HG03558 (cell line): ENCODE measurements at regions not wholly inside any gene's neighbourhood (a gene's known extent, or its start where the extent isn't known, plus 50 kb on each side); places are given as distances from the start of the nearest gene placed in this dataset.
A peak's percentile ranks its signal among the peaks of the same experiment; 100 is the strongest.
"Not testable (repeated sequence)": the region's sequence is repeated elsewhere in the genome, so short reads cannot be mapped to it uniquely, and the experiment has no call there.

Experiments used
- ATAC-seq: cut with Tn5 transposase; IDR thresholded peaks from one replicate; pipeline ENCODE4 v1.9.1; 2021; ENCODE audit warnings: moderate number of reproducible peaks; ENCODE audit not compliant: unreplicated experiment; ENCODE audit errors: extremely low read depth

DNA sequence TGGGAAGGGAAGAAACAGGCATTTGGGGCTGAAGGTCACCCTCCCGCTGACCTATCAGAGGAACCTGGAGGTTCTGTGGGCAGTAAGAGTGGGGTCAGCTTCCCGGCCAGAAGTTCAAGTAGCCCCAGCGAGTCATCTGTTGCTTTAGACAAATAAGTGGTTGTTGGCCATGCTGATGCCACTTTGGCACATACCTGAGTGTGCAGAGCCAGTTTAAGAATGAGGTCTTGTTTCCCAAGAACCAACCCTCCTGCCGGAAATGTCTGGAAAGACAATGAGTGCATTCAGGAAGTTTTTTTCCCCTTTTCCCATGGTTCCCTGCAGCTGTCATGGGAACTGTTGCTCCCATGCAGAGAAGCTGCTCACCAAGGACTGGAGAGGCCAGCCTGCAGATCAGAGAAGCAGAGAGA is 166.7 kb downstream of the ZNF621 start:
- no peak for ATAC-seq

DNA sequence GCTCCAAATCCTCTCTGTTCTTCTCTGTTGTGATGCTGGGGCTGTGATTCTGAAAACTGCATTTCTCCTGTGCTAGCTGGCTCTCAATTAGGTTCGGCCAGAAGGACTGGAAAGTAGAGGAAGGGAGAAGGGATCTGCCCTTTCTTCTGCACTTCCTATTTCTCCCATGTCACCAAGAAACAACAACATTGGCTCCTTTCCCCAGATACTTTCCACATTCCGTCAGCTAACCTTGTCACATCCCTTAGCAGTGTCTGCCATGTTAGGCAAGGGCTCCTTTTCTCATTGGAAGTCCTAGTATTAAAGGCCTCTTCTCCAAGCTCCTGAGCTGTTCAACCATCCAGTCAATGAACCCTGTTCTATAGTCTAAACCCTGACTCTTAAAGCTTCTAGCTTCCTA is 171.1 kb downstream of the ZNF621 start:
- ATAC-seq = no peak

DNA sequence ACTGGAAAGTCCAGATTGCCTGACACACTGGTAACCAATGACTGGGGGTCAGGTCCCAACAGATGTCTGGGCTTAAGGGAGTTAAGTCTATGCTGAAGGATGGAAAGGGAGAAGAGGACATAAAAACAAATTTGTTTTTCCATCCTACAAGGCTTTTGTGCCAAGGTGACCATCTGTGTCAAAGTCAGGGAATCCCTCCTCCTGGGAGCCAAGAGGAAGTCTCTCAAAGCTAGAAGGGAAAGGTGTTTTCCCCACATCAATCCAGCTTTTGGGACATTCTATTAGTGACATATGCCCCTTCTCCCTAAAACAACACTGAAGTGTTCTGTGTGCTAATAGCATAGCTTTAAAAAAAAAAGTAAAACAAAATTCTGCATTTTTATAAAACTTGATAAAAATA is 173.9 kb downstream of the ZNF621 start:
- ATAC-seq = not testable (repeated sequence)

DNA sequence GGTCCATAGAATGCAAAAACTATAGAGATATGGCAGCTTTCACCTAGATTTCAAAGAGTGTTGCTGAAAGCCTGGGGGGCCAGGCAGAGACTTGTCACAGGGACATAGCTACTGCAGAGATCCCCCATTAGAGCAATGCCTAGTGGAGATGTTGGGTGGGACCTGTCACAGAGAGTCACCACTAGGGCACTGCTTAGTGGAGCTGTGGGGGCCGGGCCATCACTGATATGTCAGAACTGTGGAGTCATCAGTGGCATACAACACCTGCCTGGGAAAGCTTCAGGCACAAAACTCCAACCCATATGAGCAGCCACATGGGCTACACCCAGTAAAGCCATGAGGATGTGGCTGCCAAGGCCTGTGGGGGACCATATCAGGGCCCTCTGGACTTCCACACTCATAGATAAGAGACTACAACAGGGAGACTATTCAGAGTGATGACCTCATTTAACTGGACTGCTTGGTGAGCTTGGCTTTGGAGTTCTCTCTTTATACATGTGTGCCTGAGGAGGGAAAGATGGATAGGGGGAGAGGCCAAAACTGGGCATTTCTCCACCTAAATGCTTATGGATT is 176.3 kb downstream of the ZNF621 start:
- no peak for ATAC-seq

DNA sequence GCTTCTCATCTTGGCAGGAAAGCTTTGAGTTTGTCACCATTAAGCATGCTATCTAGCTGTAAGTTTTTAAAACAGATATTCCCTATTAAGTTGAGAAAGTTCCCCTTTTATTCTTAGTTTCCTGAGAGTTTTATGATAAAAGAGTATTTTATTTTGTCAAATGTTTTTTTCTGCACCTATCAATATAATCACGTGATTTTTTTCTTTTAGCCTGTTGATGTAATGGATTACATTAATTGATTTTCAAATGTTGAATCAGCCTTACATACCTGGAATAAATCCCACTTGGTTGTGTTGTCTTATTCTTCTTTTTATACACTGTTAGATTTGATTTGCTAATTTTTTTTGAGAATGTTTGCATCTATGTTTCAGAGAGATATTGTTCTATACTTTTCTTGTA is 179.5 kb downstream of the ZNF621 start:
- ATAC-seq = no peak

DNA sequence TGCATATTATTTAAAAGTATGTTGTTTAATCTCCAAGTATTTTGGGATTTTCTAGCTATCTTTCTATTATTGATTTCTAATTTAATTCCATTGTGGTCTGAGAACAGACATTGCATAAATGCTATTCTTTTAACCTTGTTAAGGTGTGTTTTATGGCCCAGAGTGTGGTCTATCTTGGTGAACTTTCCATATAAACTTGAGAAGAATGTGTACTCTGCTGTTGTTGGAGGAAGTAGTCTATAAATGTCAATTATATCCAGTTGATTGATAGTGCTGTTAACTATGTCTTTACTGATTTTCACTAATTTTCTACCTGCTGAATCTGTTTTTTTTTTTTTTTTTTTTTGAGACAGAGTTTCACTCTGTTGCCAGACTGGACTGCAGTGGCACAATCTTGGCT is 180.9 kb downstream of the ZNF621 start:
- ATAC-seq = no peak

DNA sequence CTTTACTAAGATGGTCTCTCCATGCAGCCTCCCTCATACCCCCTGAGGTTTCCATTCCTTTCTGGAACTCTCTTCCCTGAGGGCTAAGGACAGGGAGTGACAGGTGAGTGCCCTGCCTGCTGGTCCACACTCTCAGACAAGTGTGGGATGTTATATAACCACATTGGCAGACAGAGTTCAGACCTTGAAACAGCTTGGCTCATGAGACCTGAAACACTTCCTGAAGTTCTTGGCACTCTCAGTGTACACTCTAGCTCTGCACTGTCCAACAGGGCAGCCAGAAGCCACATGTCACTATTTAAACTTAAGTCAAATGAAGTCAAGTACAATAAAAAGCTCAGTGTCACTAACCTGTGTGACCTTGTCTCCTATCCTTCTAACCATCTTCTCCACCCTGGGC is 188.5 kb downstream of the ZNF621 start:
- ATAC-seq = no peak

DNA sequence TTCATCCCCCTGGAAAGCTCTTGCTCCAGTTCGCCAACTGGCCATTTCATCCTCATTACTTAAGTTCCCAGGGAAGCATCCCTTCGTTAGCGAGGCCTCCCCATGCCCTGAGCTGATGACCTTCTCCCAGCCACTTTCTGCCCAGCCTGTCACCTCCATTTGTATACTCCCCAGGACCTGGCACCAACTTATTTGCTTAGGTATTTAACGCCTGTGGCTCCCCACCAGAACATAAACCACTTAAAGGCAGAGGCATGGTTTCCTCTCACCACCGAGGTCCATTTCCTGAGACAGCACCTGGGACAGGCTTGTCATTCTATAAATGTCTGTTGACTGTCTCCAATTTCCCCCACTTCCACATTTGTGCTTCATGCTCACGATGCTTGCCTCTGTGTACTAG is 189.0 kb downstream of the ZNF621 start:
- no peak for ATAC-seq

DNA sequence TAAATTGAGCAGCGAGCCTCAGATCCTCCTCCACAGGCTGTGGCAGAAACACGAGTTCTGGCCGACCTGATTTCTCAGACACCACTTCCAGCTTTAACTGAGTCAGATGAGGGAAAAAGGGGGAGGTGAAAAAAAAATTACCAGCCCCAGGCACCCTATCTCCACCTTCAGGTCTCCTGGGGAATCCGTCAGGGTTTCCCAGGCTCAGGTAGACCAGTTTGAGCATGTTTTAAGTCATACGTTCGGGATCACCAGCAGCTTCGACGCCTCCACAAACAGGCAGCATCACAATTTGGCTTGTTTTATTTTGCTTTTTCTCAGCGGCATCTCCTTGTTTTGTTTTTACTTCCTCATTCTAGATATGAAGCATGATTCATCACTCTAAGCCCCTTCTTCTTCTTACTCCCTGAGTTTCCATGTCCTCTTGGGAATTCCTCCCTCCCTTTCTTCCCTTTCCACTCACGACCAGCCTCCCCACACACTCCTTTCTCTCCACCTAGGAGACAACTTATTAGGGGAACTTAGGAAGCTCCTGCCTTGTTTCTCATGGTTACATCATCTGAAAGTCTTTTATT is 190.1 kb downstream of the ZNF621 start:
- no peak for ATAC-seq

DNA sequence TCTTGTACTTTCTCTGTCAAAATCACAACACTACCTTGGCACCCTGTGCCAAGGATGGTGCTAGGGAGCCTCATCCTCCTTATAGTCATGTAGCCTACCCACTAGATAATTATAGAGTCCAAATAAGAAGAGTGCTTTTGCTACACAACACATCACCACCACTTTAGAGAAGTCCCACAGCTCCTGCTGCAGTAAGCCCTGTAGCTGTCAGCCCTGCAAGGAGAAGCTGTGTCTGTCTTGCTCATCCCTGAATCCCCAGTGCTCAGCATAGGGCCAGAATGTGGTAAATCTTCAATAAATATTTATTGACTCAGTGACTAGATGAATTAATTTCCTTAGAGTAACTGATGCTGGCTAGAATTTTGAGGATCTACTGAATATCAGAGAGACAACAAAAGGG is 190.8 kb downstream of the ZNF621 start:
- no peak for ATAC-seq

DNA sequence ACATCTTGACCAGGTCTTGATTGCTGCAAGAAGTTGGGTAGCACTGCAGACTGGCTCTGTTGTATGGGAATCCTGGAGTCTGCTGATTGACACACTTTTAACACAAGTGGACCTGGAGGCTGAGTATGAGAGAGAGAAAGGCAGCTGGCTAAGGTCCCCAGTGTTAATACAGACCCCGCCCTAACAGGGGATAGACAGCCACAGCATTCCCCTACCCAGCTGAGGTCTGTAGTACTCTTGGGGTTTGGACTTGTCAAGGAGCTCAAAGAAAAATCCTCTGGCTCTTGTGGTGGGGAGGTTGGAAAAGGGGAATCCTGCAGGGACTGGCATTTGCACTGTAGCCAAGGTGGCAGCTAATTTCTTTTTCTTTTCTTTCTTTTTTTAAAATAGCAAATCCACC is 192.7 kb downstream of the ZNF621 start:
- no peak for ATAC-seq

DNA sequence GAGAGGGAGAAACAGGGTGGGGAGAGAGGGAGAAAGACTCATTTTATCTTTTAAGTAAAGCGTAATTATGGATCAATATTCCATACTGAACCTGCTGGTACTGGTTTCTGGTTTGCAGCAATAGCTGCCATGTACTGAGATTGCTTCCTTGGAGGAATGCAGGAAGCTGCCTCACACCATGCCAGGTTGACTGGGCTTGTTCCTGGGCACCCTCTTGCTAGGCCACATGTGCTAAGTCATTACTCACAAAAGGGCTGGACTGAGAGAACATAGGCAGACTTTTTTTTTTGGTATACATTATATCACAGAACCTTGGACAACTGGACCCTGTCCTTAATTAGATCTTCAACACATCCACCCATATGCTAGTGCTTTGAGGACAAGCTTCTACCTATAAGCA is 193.4 kb downstream of the ZNF621 start:
- ATAC-seq = no peak

DNA sequence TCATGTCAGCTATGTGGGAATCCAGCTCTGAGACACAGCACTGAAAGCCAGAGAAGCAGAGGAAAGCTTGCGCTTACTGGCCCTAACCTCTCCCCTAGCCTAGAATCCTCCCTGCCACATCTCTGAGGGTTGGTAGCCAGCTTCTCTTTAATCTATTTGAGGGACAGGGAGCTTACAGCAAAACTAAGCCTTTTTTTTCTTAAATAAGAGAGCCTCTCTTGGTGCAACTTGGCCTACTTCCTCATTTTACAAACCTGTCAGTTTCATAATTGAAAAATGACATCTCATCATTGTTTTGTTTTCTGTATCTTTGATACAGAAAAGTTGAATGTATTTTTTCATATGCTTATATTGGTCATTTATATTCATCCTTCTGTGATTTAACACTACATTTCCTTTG is 193.9 kb downstream of the ZNF621 start:
- ATAC-seq = peak; percentile 90

DNA sequence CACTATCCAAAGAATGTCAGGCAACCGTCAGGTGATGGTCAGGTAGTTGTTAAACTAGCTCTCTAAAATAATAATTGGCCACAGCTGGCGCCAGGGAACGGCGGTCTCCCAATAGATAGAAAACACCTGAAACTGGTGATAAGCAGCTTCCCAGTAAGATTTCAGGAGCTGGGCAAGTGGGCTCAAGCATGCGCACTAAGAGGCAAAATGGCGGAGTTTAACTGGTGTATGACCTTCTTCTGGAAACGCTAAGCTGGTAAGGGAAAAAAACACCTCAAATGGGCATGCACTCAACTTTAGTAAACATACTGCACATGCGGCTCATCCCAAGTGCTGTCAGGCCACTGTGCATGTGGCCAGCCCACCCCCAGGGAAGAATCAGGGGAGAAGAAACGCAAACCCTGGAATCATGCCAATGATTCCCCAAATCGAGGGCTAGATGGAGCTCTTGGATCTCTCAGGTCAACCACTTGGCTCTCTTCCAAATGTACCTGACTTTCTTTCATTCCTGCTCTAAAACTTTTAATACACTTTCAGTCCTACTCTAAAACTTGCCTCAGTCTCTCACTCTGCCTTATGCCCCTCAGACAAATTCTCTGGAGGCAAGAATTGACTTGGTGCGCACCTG is 195.0 kb downstream of the ZNF621 start:
- no peak for ATAC-seq

DNA sequence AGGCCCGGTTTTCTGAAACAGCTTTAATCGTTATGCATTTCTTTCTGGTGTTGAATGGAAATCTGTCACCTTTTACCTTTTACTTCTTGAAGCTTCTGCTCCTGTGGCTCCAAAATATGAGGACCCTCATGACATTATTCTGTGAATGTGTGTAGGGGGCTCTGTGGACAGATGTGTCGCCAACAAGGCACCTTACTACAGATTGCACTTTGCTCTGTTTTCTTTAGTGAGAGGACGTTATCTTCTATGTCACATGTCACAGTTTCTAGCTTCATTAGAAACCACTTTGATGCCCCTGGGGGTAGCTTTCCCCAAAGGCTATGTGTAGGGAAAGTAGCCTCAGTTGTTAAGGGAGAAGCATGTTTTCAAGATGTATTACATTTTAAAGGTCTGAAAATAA is 195.6 kb downstream of the ZNF621 start:
- ATAC-seq = no peak

DNA sequence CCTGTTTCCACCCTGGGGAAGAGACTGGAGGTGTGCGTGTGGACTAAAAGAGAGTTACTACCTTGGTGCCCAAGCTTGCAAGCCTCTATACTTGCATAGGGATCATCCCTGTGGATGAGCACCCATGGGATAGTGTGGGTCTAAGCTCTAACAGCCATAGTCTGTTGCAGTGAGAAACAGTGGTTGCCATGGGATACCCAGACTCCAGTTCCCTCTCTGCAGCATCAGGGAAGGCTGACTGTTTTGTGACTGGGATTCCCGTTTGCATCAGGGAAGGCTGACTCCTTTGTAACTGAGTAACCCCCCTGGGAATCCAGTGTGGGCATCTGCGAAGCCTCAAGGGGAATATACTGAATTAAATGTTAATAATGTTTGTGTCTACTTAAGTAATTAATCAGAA is 196.1 kb downstream of the ZNF621 start:
- no peak for ATAC-seq

DNA sequence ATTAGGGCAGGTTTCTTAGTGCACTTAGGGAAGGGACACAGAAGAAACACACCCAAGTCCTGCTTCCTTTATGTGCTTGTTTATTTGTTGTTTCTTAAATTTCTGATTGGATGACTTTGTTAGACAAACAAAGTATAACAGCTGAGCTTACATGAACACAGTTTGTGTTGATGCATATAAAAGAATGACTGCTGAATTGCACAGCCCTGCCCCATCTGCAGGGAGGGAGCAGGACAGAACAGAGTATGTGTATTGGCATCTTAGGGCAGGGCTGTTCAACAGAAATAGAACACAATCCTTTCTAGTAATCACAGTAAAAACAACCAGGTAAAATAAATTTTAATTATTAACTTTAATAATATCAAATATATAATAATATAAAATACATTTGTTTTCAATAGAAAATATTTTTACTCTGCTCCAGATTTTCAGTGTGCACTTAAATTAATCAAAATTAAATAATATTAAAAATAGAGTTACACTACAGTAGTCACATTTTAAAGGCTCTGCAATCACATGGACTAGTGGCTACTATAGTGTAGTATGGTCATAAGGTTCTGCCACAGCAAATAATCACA is 198.4 kb downstream of the ZNF621 start:
- no peak for ATAC-seq

DNA sequence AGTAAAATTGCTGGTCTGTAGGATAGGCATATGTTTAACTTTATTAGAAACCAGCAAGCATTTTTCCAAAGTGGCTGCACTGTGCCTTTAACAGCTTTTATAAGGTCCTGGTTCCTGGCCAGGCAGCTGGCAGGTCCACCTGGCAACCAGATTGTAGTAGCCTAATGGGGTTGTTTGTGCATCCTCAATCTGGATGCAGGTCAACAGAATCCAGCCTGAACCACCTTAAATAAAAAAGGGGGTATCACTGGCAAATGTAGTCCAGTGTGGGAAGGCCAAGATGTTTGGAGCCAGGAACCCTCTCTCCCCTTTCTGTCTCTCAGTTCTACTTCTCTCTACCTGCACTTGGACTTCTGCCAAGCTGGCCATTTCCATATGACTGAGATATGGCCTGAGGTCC is 200.3 kb downstream of the ZNF621 start:
- no peak for ATAC-seq

DNA sequence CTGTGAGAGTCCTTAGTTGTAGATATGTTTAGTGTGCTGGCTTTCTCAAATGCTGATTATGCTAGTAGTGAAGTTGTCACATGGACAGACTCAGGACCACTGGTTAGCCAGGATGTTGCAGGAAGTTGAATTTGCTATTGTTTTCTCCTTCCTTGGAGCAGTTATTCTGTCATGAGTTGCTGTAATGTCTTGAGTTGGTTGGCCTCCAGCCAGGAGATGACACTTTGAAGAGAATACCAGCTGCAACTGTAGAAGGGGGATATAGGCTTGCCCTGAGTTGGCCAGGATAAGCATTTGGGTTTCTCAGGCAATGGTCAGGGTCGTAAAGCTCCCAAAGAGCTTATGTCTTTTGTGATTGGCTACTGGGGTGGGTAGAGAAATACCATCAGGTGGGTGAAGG is 206.7 kb downstream of the ZNF621 start:
- ATAC-seq = no peak

DNA sequence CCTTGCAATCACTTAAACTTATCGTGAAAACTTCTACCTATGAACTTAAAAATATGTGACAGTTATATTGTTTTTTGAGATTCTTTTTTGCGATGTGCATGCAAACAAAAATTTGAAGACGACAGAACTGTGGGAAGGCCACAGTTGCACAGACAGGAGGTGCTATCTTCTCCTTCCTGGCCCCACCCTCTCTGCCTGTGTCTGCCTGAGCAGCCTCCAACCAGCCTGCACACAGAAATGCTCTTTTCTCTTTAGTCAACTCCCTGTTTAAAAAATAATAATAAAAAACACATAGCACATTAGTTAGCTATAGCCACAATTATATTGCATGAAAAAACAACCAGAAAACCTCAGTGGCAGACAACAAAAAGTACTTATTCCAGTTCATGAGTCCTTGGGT is 212.2 kb downstream of the ZNF621 start:
- no peak for ATAC-seq

DNA sequence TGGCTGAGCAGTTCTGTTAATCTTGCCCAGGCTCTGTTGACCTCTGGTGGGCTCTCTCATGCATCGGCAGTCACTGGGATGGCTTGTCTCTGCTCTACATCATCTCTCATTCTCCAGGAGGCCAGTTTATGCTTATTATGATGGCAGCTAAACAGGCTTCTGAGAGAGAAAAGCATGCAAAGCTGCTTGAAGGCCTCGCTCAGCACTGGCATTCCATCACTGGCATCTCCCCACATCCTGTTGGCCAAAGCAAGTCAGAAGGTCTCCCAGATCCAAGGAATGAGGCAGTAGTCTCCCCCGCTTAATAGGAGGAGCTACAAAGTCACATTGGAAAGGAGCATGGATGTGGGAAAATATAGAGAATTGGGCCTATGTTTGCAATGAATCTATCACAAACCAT is 212.6 kb downstream of the ZNF621 start:
- no peak for ATAC-seq

DNA sequence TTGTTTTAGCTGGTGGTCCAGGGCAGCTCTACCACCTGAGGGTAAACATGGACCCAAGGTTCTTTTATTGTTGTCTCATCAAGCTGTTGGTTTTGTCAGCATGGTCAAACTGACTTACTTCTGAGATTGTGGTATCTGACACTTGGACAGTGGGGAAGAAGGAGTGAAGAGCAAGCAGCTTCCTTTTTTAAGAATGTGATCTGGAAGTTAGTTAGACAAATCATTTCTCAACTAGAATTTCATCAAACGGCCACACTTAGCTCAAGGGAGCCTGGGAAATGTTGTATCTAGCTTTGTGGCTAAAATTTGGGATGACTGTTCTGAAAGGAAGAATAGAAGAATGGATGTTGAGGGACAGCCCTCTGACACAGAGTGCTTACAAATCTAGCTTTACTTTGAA is 215.2 kb downstream of the ZNF621 start:
- no peak for ATAC-seq
